ENCODE measurements at regions not wholly inside any gene's neighbourhood (a gene's known extent, or its start where the extent isn't known, plus 50 kb on each side); places are given as distances from the start of the nearest gene placed in this dataset.

- H3K4me3 ChIP-seq (replicated peaks in 1 of 3) = no peak overlapping the region
- intact Hi-C loops (cut with DNase I) = no loop called here
- TF ChIP-seq CTCF (IDR thresholded peaks at IDR 0.05) (no peak), POLR2A (IDR thresholded peaks at IDR 0.05) (no peak)
- H3K27me3 ChIP-seq = no peaks in the 10 kb centered on the region
- no peaks in the 10 kb centered on the region for H3K9me3 ChIP-seq
- no peaks in the 10 kb centered on the region for H3K4me1 ChIP-seq
- no peak for DNase-seq
- H3K27ac ChIP-seq = no peak overlapping the region
- 82 to 86% methylated on average over 4 of the region's 4 CpGs for WGBS, 2 donors
- H3K36me3 ChIP-seq = no peaks in the 10 kb centered on the region
Observed at GRCh38 chr1:29556657-29557056, 320.3 kb downstream of the PTPRU start.

GRCh38 chr1:29555043-29555620 lies 318.8 kb downstream of the PTPRU start:
- TF ChIP-seq CTCF (IDR thresholded peaks at IDR 0.05) (no peak), POLR2A (IDR thresholded peaks at IDR 0.05) (no peak)
- intact Hi-C loops (cut with DNase I) = no loop called here
- 80% methylated on average over 10 of the region's 10 CpGs for WGBS, 2 donors

GRCh38 chr1:29554208-29554778 lies 318.0 kb downstream of the PTPRU start:
- TF ChIP-seq CTCF (IDR thresholded peaks at IDR 0.05) (no peak), POLR2A (IDR thresholded peaks at IDR 0.05) (no peak)
- WGBS, 2 donors = 93 to 96% methylated on average over 2 of the region's 2 CpGs
- H3K36me3 ChIP-seq = no peaks in the 10 kb centered on the region
- H3K9me3 ChIP-seq = no peaks in the 10 kb centered on the region
- no peak for DNase-seq
- H3K27ac ChIP-seq = no peak overlapping the region
- no peak overlapping the region for H3K4me3 ChIP-seq (replicated peaks in 1 of 3)
- no peaks in the 10 kb centered on the region for H3K4me1 ChIP-seq
- H3K27me3 ChIP-seq = no peaks in the 10 kb centered on the region
- intact Hi-C loops (cut with DNase I) = no loop called here

More at GRCh38 chr1:29555043-29555620, 318.8 kb downstream of the PTPRU start:
- H3K9me3 ChIP-seq = no peaks in the 10 kb centered on the region
- H3K27me3 ChIP-seq = no peaks in the 10 kb centered on the region
- no peak overlapping the region for H3K27ac ChIP-seq
- no peaks in the 10 kb centered on the region for H3K36me3 ChIP-seq
- no peak overlapping the region for H3K4me3 ChIP-seq (replicated peaks in 1 of 3)
- H3K4me1 ChIP-seq = no peaks in the 10 kb centered on the region
- DNase-seq = no peak

GRCh38 chr1:29551123-29551936 lies 315.0 kb downstream of the PTPRU start:
- no peaks in the 10 kb centered on the region for H3K4me1 ChIP-seq
- no peaks in the 10 kb centered on the region for H3K9me3 ChIP-seq
- 81% methylated on average over 15 to 18 of the region's 21 CpGs for WGBS, 2 donors
- no peak overlapping the region for H3K27ac ChIP-seq
- DNase-seq = no peak
- H3K27me3 ChIP-seq = no peaks in the 10 kb centered on the region
- intact Hi-C loops (cut with DNase I) = no loop called here
- H3K36me3 ChIP-seq = no peaks in the 10 kb centered on the region
- no peak overlapping the region for H3K4me3 ChIP-seq (replicated peaks in 1 of 3)
- TF ChIP-seq POLR2A (IDR thresholded peaks at IDR 0.05) (no peak), CTCF (IDR thresholded peaks at IDR 0.05) (no peak)

All from thyroid gland (tissue), 4 donors.